Kidney capillary endothelial cell (primary cell): ENCODE measurements at regions not wholly inside any gene's neighbourhood (a gene's known extent, or its start where the extent isn't known, plus 50 kb on each side); places are given as distances from the start of the nearest gene placed in this dataset.

ENCODE experiments used
- DNase-seq: peaks from one replicate; pipeline ENCODE4 v3.0.0-alpha.2; 2018; ENCODE audit warnings: low spot score

GRCh38 chr12:63090716-63091115, 60.3 kb downstream of the AVPR1A start:
- no peak for DNase-seq

DNA sequence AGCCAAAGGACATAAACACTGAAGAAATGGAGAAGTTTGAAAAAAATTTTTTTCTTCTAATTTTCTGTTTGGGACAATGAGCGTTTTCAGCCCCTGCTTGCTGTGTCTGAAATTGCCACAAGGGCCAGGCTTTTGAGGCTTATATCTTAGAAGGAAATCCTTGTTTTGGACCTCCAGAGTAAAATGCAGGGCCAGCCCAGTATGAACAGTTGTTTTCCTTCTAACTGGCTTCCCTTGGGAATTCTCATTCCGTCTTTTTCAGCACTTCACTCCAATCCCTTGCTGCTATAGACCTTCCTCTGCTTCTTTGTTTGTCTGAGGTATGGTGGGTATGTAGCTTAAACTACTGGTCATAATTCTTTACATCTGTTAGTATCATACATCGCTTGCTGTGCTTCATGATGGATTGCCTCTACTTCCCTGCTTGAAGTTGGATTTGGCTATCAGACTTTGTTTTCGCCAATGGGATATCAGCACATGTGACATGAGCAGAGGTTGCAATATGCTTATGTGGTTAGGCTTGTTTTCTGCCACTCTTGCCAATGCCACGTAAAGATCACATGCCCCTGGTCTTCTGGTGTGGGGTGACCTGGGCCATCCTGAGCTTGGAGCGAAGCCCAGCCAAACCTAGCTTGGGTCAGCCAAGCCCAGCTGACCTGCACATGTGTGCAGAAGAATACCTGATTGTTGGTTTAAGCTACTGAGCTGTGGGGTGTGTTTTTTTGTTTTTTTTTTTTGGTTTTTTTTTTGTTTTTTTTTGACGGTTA, 64.7 kb downstream of the AVPR1A start:
- DNase-seq, result no peak

GRCh38 chr12:63085120-63085519, 65.9 kb downstream of the AVPR1A start:
- no peak for DNase-seq

- DNase-seq, result no peak
Measured at GRCh38 chr12:63084501-63084900, 66.5 kb downstream of the AVPR1A start.

GRCh38 chr12:63083046-63083445, 68.0 kb downstream of the AVPR1A start:
- DNase-seq, result no peak

- DNase-seq, result no peak
Measured at GRCh38 chr12:63079791-63080502, 71.1 kb downstream of the AVPR1A start.

DNA sequence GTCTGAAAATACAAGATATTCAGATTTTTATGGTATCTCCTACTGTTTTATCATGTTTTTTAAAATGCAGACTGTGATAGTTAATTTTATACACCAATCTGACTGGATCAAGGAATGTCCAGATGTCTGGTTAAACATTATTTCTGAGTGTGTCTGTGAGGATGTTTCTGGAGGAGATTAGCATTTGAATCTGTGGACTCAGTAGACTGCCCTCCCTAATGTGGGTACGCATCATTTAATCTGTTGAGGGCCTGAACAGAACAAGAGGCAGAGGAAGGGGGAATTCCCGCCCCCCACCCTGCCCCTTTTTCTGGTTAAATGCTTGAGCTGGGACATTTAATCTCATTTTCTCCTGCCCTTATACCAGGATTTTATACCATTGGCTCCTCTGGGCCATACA, 72.1 kb downstream of the AVPR1A start:
- no peak for DNase-seq

DNA sequence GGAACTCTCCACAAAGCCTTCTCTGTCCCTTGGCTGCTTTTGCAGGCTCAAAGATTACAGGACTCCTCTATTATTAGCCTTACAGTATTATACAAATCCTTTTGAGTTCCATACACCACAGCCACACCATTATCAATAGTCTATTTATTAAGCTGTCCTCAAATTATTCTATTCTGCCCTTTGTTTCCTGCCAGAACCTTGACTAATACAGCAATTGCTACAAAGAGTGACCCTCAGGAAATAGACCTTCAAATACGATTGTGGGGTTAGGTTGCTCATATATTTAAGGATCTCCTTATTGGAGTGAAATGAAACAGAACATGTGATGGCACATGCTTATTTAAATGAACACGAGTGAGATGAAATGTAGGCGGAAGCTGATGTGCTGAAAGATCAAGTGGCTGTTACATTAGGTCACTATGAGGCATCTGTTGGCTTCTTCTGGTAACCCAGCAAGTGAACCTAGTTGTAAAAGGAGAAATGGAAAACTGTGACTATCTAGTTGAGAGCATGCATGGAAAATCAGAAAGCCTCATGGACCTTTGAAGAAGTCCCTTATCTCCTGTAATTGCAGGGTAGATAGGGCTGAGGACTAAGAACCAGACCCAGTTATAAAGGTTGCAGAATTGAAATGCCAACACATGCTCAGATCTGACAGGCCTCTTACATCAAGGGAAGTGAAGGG, 75.5 kb downstream of the AVPR1A start:
- no peak for DNase-seq

- no peak for DNase-seq
Measured at GRCh38 chr12:63070709-63071108, 80.3 kb downstream of the AVPR1A start.

DNA sequence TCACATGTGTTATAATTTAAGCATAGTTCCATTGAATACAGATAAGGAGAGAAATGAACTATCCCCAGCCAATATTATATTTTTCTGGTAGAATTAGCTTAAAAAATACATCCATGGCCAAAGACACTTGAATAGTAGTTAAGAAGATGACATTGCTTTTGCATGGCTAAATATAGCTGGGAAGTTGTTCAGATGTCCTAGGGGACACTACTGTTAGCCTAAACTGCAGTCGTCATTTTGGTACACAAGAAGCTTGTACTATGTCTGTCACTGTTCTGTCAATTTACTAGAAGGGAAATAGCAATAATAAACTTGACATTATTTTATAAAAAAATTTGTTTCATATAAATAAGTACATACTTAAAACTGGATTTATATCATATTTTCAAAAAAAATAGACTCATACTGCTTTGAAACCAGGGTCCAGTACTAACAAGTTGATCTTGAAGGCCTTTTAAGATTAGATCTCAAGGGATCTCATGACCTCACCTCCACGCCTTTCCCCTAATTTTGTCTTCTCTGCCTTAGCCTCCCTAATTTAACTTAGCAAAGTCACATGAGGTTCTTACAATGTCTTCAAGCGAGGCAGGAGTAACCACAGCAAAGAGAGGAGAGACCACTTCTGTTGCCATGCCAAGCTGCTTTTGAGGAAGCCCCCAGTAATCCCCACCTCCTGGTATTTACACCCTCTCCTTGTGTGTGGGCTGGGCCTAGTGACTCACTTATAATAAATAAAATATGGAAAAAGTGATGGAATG, 81.0 kb downstream of the AVPR1A start:
- DNase-seq, result no peak

- DNase-seq, result peak; percentile 49
Measured at GRCh38 chr12:63068857-63069442, 82.1 kb downstream of the AVPR1A start.

DNA sequence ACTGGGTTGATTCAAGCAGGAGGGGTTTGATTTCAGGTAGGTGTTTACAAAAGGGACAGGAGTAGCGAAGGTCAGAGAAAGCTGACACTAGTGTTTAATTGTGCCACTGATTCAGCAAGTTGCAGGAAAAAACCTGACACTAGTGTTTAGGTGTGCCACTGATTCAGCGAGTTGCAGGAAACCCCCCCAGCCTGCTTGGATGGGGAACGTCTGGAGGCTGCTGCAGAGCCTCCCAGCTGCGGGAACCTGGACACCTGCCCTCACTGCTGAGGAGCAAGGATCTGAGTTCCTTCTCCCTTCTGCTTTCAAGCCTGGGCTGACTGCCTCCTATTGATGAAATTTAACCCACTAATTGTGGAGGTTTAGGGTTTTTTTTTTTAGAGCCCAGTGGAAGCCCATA, 84.2 kb downstream of the AVPR1A start:
- no peak for DNase-seq

- DNase-seq, result no peak
Measured at GRCh38 chr12:63066136-63066535, 84.9 kb downstream of the AVPR1A start.

DNA sequence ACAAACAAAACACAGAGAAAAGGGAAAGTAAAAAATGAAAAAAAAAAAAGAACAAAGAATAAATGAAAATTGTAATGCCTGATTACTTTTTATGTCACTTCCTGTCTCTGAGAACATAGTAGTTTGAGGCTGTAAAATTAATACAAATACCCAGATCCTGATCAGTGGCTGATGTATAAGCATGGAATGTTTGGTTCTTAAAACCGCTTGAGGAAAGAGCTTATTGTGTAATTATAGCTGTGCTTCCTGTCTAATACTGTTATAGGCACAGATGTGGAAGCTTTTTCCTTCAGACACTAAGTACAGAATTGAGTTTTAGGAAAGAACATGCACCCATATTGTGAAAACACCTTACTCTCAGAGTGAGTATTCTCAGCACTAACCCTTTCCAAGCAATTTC, 86.9 kb downstream of the AVPR1A start:
- peak; percentile 6 for DNase-seq

- no peak for DNase-seq
Measured at GRCh38 chr12:63056649-63057048, 94.4 kb downstream of the AVPR1A start.

DNA sequence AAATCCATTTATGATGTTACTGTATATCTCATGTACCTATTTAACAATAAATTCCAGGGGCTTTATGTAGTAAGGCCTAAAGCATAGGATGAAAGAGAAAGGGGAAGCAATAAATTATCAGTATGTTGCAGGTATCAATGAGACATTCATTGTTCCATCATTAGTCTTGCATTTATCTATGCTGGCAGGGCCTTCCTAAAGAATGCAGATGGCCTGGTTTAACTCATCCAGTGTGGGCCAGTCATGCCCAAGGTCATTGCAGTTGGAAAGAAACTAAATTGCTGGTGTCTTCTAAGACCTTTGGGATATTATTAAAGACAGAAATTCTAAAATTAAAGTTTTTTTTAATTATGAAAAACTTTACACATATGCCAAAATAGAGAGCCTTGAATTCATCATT, 98.3 kb downstream of the AVPR1A start:
- no peak for DNase-seq

- DNase-seq, result no peak
Measured at GRCh38 chr12:63047146-63047545, 103.9 kb downstream of the AVPR1A start.

GRCh38 chr12:63045020-63045860, 105.8 kb downstream of the AVPR1A start:
- no peak for DNase-seq

GRCh38 chr12:63042646-63043045, 107.7 kb upstream of the PPM1H start:
- peak; percentile 41 for DNase-seq

- no peak for DNase-seq
Measured at GRCh38 chr12:63041601-63042000, 106.7 kb upstream of the PPM1H start.
